ENCODE measurements at regions not wholly inside any gene's neighbourhood (a gene's known extent, or its start where the extent isn't known, plus 50 kb on each side); places are given as distances from the start of the nearest gene placed in this dataset.

DNA sequence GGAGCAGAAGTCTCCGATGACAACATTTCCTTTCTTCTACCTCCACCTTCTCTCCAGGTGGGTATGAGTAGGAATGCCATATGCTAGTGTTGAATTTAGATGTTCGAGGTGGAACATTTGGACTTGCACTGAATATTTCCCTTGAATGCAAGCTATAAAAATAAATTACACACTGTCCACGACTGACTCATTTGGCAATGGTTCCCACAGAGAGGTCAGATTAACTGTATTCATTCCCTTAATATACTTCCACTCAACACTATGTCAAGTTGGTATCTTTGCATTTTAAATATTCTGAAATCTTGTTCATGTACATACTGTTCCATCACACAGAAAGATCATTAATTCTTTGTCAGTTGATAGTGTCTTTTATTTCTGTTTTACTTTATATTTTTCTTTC lies 222.6 kb upstream of the PIK3R1 start:
- Histone ChIP-seq H4K20me1 (ENCODE audit: control insufficient read depth, extremely low read depth, insufficient read depth, low read length) (no peaks in the 10 kb centered on the region), H3K27ac (ENCODE audit: control insufficient read depth, insufficient read depth, low read length) (no peak overlapping the region), H3K79me2 (ENCODE audit: control insufficient read depth, insufficient read depth, low read length) (no peaks in the 10 kb centered on the region), H3K4me2 (ENCODE audit: control insufficient read depth, extremely low read depth, insufficient read depth, low read depth, low read length) (no peak overlapping the region), H3K9me3 (ENCODE audit: control insufficient read depth, low read depth, low read length) (no peaks in the 10 kb centered on the region), H3K4me1 (ENCODE audit: control insufficient read depth, extremely low read depth, insufficient read depth, low read length) (no peaks in the 10 kb centered on the region), H3K9ac (ENCODE audit: control insufficient read depth, extremely low read depth, insufficient read depth, low read length) (no peak overlapping the region), H2AFZ (ENCODE audit: control insufficient read depth, low read length) (no peak overlapping the region), H3K4me3 (ENCODE audit: control insufficient read depth in 2 of 3, extremely low read depth in 1 of 3, insufficient read depth in 2 of 3, low read depth in 1 of 3, low read length in 3 of 3) (no peak overlapping the region), H3K27me3 (ENCODE audit: control insufficient read depth, extremely low read depth, insufficient read depth, low read length) (no peaks in the 10 kb centered on the region), H3K36me3 (ENCODE audit: control insufficient read depth in 2 of 2, extremely low read depth in 1 of 2, insufficient read depth in 2 of 2, low read length in 2 of 2) (no peaks in the 10 kb centered on the region), H3K9me1 (ENCODE audit: control insufficient read depth, extremely low read depth, insufficient read depth, low read length) (no peaks in the 10 kb centered on the region)
- DNase-seq (ENCODE audit: low read depth, low spot score) (no peak), FAIRE-seq (peak; percentile 34)
- dilution Hi-C loops (cut with MboI; ENCODE audit: extremely low pct_ligation_motif_present, low sequenced_read_pairs), result no loop called here
- TF ChIP-seq, protein P1, sequence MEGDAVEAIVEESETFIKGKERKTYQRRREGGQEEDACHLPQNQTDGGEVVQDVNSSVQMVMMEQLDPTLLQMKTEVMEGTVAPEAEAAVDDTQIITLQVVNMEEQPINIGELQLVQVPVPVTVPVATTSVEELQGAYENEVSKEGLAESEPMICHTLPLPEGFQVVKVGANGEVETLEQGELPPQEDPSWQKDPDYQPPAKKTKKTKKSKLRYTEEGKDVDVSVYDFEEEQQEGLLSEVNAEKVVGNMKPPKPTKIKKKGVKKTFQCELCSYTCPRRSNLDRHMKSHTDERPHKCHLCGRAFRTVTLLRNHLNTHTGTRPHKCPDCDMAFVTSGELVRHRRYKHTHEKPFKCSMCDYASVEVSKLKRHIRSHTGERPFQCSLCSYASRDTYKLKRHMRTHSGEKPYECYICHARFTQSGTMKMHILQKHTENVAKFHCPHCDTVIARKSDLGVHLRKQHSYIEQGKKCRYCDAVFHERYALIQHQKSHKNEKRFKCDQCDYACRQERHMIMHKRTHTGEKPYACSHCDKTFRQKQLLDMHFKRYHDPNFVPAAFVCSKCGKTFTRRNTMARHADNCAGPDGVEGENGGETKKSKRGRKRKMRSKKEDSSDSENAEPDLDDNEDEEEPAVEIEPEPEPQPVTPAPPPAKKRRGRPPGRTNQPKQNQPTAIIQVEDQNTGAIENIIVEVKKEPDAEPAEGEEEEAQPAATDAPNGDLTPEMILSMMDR (optimal IDR thresholded peaks at IDR 0.05 in 1 of 3, IDR thresholded peaks at IDR 0.05 in 1 of 3, conservative IDR thresholded peaks at IDR 0.05 in 1 of 3; ENCODE audit: extremely low read depth in 1 of 3, insufficient read depth in 2 of 3, low read length in 3 of 3), result no peak
- TF ChIP-seq EZH2 (IDR thresholded peaks at IDR 0.05; ENCODE audit: low read length), result no peak

- Histone ChIP-seq H3K27me3 (ENCODE audit: control insufficient read depth, extremely low read depth, insufficient read depth, low read length) (no peaks in the 10 kb centered on the region), H3K36me3 (ENCODE audit: control insufficient read depth in 2 of 2, extremely low read depth in 1 of 2, insufficient read depth in 2 of 2, low read length in 2 of 2) (no peaks in the 10 kb centered on the region), H3K79me2 (ENCODE audit: control insufficient read depth, insufficient read depth, low read length) (no peaks in the 10 kb centered on the region), H3K9me3 (ENCODE audit: control insufficient read depth, low read depth, low read length) (no peaks in the 10 kb centered on the region), H4K20me1 (ENCODE audit: control insufficient read depth, extremely low read depth, insufficient read depth, low read length) (no peaks in the 10 kb centered on the region), H3K4me3 (ENCODE audit: control insufficient read depth in 2 of 3, extremely low read depth in 1 of 3, insufficient read depth in 2 of 3, low read depth in 1 of 3, low read length in 3 of 3) (no peak overlapping the region), H3K9me1 (ENCODE audit: control insufficient read depth, extremely low read depth, insufficient read depth, low read length) (no peaks in the 10 kb centered on the region), H2AFZ (ENCODE audit: control insufficient read depth, low read length) (no peak overlapping the region), H3K9ac (ENCODE audit: control insufficient read depth, extremely low read depth, insufficient read depth, low read length) (no peak overlapping the region), H3K4me2 (ENCODE audit: control insufficient read depth, extremely low read depth, insufficient read depth, low read depth, low read length) (no peak overlapping the region), H3K4me1 (ENCODE audit: control insufficient read depth, extremely low read depth, insufficient read depth, low read length) (no peaks in the 10 kb centered on the region), H3K27ac (ENCODE audit: control insufficient read depth, insufficient read depth, low read length) (no peak overlapping the region)
- DNase-seq (ENCODE audit: low read depth, low spot score) (no peak), FAIRE-seq (no peak)
- dilution Hi-C loops (cut with MboI; ENCODE audit: extremely low pct_ligation_motif_present, low sequenced_read_pairs), result no loop called here
- TF ChIP-seq, protein P1 (optimal IDR thresholded peaks at IDR 0.05 in 1 of 3, IDR thresholded peaks at IDR 0.05 in 1 of 3, conservative IDR thresholded peaks at IDR 0.05 in 1 of 3; ENCODE audit: extremely low read depth in 1 of 3, insufficient read depth in 2 of 3, low read length in 3 of 3), result no peak
- TF ChIP-seq EZH2 (IDR thresholded peaks at IDR 0.05; ENCODE audit: low read length), result no peak
Observed at GRCh38 chr5:67989456-67989855, 226.1 kb upstream of the PIK3R1 start.
